ENCODE measurements at regions not wholly inside any gene's neighbourhood (a gene's known extent, or its start where the extent isn't known, plus 50 kb on each side); places are given as distances from the start of the nearest gene placed in this dataset.
A peak's percentile ranks its signal among the peaks of the same experiment; 100 is the strongest.
"Not testable (repeated sequence)": the region's sequence is repeated elsewhere in the genome, so short reads cannot be mapped to it uniquely, and the experiment has no call there.

GRCh38 chr1:5683446-5683845, 308.8 kb downstream of the NPHP4 start:
- no peak for DNase-seq

- DNase-seq = no peak
These were observed 309.5 kb downstream of the NPHP4 start for GRCh38 chr1:5682626-5683225.

GRCh38 chr1:5681654-5682053, 310.6 kb downstream of the NPHP4 start:
- DNase-seq = no peak

GRCh38 chr1:5680600-5680999, 311.6 kb downstream of the NPHP4 start:
- DNase-seq = no peak

- no peak for DNase-seq
These were observed 313.5 kb downstream of the NPHP4 start for GRCh38 chr1:5678759-5679158.

- not testable (repeated sequence) for DNase-seq
These were observed 319.9 kb downstream of the NPHP4 start for GRCh38 chr1:5672355-5672754.

- no peak for DNase-seq
These were observed 321.5 kb downstream of the NPHP4 start for GRCh38 chr1:5670590-5671350.

GRCh38 chr1:5667513-5668325, 324.5 kb downstream of the NPHP4 start:
- peak; percentile 47 for DNase-seq

- DNase-seq = no peak
These were observed 327.0 kb downstream of the NPHP4 start for GRCh38 chr1:5664906-5665875.

GRCh38 chr1:5664081-5664768, 328.0 kb downstream of the NPHP4 start:
- no peak for DNase-seq

- DNase-seq = peak; percentile 27
These were observed 329.5 kb downstream of the NPHP4 start for GRCh38 chr1:5662744-5663126.

GRCh38 chr1:5662086-5662743, 330.0 kb downstream of the NPHP4 start:
- no peak for DNase-seq

- DNase-seq = no peak
These were observed 330.8 kb downstream of the NPHP4 start for GRCh38 chr1:5661196-5662085.

- DNase-seq = peak; percentile 18
These were observed 331.9 kb downstream of the NPHP4 start for GRCh38 chr1:5660141-5660935.

- no peak for DNase-seq
These were observed 332.6 kb downstream of the NPHP4 start for GRCh38 chr1:5659606-5660005.

GRCh38 chr1:5658340-5659316, 333.6 kb downstream of the NPHP4 start:
- peak; percentile 54 for DNase-seq

GRCh38 chr1:5651964-5652821, 340.0 kb downstream of the NPHP4 start:
- no peak for DNase-seq
